ENCODE measurements at regions not wholly inside any gene's neighbourhood (a gene's known extent, or its start where the extent isn't known, plus 50 kb on each side); places are given as distances from the start of the nearest gene placed in this dataset.

GRCh38 chr3:71944482-71945065 lies 159.6 kb upstream of the PROK2 start:
- Histone ChIP-seq H3K9ac (replicated peaks; ENCODE audit: extremely low read depth, insufficient read depth, low read length) (no peak overlapping the region), H3K9me3 (replicated peaks; ENCODE audit: control insufficient read depth, insufficient read depth, low read length) (no peaks in the 10 kb centered on the region), H3K4me3 (replicated peaks in 1 of 3; ENCODE audit: insufficient read depth in 1 of 3, low read depth in 1 of 3, low read length in 3 of 3) (no peak overlapping the region), H4K20me1 (replicated peaks; ENCODE audit: control insufficient read depth, extremely low read depth, insufficient read depth, low read length) (no peaks in the 10 kb centered on the region), H3K79me2 (ENCODE audit: control insufficient read depth, insufficient read depth, low read length) (no peaks in the 10 kb centered on the region), H3K36me3 (ENCODE audit: control insufficient read depth in 2 of 2, extremely low read depth in 1 of 2, insufficient read depth in 2 of 2, low read length in 2 of 2) (no peaks in the 10 kb centered on the region), H2AFZ (ENCODE audit: low read depth, low read length) (no peak overlapping the region), H3K27me3 (ENCODE audit: control insufficient read depth in 2 of 2, insufficient read depth in 2 of 2, low read length in 2 of 2) (no peaks in the 10 kb centered on the region), H3K27ac (ENCODE audit: insufficient read depth, low read depth, low read length) (no peak overlapping the region), H3K4me2 (ENCODE audit: insufficient read depth, low read length) (no peak overlapping the region), H3K9me1 (replicated peaks; ENCODE audit: control insufficient read depth, extremely low read depth, insufficient read depth, low read length) (no peaks in the 10 kb centered on the region), H3K4me1 (ENCODE audit: control insufficient read depth, extremely low read depth, insufficient read depth, low read length) (no peaks in the 10 kb centered on the region)
- intact Hi-C loops (cut with micrococcal nuclease) = no loop called here
- DNase-seq (ENCODE audit: low read depth, low spot score) (no peak), FAIRE-seq (no peak)
- no TSS peak for BruUV-seq (replicated peaks)
- TF ChIP-seq MYC (IDR thresholded peaks at IDR 0.05; ENCODE audit: low read depth, low read length) = no peak
- TF ChIP-seq, protein P1, sequence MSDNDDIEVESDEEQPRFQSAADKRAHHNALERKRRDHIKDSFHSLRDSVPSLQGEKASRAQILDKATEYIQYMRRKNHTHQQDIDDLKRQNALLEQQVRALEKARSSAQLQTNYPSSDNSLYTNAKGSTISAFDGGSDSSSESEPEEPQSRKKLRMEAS (IDR thresholded peaks at IDR 0.05; ENCODE audit: insufficient read depth, insufficient read length) = no peak
- TF ChIP-seq EZH2 (IDR thresholded peaks at IDR 0.05; ENCODE audit: borderline replicate concordance, low read depth, low read length, severe bottlenecking) = no peak
- TF ChIP-seq FOS (IDR thresholded peaks at IDR 0.05; ENCODE audit: borderline replicate concordance, insufficient read depth, low read length) = no peak
- TF ChIP-seq POLR2A (IDR thresholded peaks at IDR 0.05; ENCODE audit: low read depth, low read length) = no peak
- TF ChIP-seq JUN (IDR thresholded peaks at IDR 0.05; ENCODE audit: borderline replicate concordance, insufficient read depth, insufficient read length, low read depth) = no peak
- no peak for TF ChIP-seq GATA2 (IDR thresholded peaks at IDR 0.05; ENCODE audit: insufficient read depth, insufficient read length, low read depth, low read length)
- no peak for TF ChIP-seq POLR2AphosphoS5 (IDR thresholded peaks at IDR 0.05; ENCODE audit: insufficient read depth, low read depth, low read length)
- TF ChIP-seq CTCF (IDR thresholded peaks at IDR 0.05; ENCODE audit: extremely low read depth in 1 of 2, insufficient read depth in 1 of 2, low read depth in 1 of 2, low read length in 2 of 2) = no peak
- CTCF ChIA-PET = interaction anchor here (1.1 kb wide), 1 partner anchor 23 kb away, joined by 3 read pairs; no protein-coding TSS in a partner anchor
- dilution Hi-C loops (cut with MboI; ENCODE audit: extremely low pct_ligation_motif_present, low sequenced_read_pairs) = no loop called here
- POLR2A ChIA-PET = no interaction called here

Measured in endothelial cell of umbilical vein (primary cell).